Omental fat pad (tissue), 3 donors: ENCODE measurements at regions not wholly inside any gene's neighbourhood (a gene's known extent, or its start where the extent isn't known, plus 50 kb on each side); places are given as distances from the start of the nearest gene placed in this dataset.

Experiments
- ATAC-seq: fragments of 150-250 bp; one replicate; pipeline ENCODE4 v1.9.1; 2016; ENCODE audit warnings: mild to moderate bottlenecking, moderate library complexity; ENCODE audit not compliant: low FRiP score
- DNase-seq: peaks from one replicate; pipeline ENCODE4 v3.0.0-alpha.2; 2019; ENCODE audit warnings: low spot score
- TF ChIP-seq, protein P1 (sequence below), 3 donors: fragments of 450-650 bp; IDR thresholded peaks; one replicate each; pipeline ENCODE4 v1.5.1; 2016 to 2017; ENCODE audit warnings: antibody characterized with exemption in 3 of 3, mild to moderate bottlenecking in 3 of 3, moderate library complexity in 2 of 3

DNA sequence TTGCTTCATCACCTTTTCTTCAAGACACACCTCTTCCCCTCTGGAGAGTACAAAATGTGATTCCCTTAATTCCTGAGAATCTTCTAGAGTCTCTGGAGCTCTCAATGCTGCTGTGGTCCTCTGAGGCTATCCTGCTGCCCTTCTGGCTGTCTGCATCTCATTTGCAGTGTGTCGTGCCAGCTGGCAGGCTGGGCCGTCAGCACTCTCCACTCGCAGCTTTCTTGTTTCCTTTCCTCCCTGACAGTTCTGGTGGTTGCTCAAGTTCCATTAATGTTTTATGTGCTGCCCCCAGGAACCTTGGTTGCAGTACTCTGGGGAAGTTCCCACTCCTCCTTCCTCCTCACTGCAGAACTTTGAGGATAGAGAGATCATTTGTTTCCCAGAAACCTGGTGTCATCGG is 210.8 kb upstream of the ROPN1 start:
- DNase-seq (no peak), ATAC-seq (peak; percentile 39)
- TF ChIP-seq, protein P1, sequence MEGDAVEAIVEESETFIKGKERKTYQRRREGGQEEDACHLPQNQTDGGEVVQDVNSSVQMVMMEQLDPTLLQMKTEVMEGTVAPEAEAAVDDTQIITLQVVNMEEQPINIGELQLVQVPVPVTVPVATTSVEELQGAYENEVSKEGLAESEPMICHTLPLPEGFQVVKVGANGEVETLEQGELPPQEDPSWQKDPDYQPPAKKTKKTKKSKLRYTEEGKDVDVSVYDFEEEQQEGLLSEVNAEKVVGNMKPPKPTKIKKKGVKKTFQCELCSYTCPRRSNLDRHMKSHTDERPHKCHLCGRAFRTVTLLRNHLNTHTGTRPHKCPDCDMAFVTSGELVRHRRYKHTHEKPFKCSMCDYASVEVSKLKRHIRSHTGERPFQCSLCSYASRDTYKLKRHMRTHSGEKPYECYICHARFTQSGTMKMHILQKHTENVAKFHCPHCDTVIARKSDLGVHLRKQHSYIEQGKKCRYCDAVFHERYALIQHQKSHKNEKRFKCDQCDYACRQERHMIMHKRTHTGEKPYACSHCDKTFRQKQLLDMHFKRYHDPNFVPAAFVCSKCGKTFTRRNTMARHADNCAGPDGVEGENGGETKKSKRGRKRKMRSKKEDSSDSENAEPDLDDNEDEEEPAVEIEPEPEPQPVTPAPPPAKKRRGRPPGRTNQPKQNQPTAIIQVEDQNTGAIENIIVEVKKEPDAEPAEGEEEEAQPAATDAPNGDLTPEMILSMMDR (IDR thresholded peaks at IDR 0.05) = no peak

DNA sequence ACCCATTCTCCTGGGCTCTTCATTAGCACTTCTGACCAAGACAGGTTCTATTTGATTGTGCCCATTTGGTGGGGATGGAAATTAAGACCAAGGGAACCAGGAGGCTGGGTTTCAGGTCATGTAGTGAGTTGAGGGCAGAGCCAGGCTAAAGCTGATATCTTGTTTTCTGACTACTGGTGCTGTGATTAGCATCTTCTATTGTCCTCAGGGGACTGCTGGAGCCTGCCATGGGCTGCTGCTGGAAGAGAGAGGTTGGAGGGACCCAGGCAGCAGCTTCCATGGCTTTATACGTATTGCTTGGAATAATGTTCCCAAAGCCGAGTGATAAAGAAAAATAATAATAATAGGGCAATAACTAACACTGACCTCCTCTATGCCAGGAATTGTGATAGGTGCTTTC is 211.4 kb upstream of the ROPN1 start:
- ATAC-seq (no peak), DNase-seq (no peak)
- TF ChIP-seq, protein P1 (IDR thresholded peaks at IDR 0.05) = no peak

DNA sequence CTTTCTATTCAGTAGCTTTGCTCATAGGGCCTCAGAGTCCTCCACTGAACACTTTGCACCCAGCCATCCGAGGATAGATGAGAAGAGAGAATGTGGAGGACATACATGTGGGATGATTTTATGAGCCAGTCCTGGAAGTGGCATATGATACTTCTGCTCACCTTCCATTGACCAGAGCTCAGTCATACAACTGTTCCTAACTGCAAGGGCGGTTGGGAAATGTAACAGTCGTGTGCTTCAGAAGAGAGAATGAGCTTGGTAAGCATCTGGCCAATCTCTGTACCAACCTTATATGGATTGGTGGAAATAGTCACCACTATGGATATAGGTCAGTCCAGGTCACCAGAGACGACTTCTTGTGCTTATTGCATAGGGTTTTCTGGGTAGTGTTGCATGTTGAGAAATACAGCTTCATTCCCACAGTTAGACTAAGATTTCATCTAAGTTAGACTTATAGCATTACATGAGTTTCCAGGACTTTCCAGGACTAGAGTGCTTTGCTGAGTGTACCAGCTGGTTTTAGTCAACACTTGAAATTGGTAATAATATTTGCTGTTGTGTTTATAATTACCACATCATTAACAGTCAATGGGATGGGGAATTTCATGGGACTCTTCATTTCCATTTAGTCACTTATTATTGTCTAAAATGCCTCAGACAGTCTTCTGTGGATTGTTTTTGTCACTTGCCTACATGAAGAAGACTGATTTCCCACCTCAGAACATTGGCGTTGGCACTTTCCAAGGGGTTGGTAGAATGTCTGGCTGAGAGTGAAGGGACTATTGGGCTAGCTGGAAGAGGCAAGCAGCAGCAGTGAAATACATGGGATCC is 214.5 kb upstream of the ROPN1 start:
- DNase-seq (no peak), ATAC-seq (no peak)
- TF ChIP-seq, protein P1 (IDR thresholded peaks at IDR 0.05) = no peak

DNA sequence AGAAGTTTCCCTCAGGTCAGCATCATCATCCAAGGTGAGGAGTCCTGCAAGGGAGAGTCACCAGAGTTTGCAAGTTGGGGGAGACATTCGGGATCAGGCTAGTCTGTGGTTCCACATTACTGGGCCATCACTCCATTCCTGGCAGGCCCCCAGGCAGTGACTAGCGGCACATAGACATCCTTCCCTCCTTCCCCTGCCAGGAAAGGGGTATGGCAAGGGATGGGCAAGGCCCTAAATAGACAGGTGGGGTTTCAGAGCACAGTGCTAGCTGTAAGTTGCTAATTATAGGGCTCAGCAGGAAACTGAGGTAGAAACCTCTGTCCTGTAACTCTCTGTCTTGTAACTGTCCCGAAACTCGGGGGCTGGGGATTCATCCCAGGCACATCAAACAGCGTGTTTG is 215.2 kb upstream of the ROPN1 start:
- DNase-seq (no peak), ATAC-seq (no peak)
- TF ChIP-seq, protein P1 (IDR thresholded peaks at IDR 0.05) = no peak

DNA sequence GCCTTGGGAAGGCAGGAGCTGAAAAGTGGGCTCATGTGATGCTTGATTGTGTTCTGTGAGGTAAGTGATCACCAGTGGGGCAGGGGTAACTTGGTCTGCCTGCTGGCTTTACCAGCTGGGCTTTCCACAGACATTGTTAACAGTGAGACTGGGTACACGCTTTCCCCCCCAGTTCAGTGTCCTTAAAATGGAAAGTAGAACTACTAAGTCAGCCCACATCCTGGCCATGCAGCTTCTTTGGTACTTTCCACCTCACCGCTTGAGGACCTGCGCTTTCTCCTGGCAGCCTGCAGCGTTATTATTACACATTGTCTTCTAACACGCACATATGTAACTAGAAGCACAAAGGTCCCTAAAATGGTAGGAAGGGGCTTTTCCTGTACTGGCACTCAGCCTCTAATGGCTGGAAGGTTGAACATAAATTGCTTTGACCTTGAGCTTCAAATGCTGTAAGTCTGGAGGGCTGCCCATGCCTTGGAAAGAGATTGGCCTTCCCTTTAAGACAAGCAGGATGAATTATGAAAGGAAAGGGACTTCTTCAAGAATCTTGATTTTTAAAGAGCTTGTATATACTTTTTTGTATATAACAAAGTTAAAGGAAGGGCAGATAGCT is 216.1 kb upstream of the ROPN1 start:
- ATAC-seq (no peak), DNase-seq (no peak)
- TF ChIP-seq, protein P1 (IDR thresholded peaks at IDR 0.05) = no peak

DNA sequence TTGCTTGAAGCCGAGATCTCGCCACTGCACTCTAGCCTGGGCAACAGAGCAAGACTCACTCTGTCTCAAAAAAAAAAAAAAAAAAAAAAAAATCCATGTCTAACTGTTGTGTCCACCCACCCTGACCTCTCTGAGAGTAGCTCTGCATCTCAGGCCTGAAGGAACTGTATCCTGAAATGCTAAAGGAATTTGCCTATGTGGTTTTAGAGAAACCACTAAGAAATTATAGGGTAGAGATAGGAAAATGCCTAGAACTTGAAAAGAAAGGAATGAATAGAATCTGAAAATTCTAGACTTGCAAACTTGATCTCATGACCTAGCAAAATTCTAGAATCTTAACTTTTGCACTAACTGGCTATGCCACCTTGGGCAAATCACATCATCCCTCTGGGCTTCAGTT is 217.5 kb upstream of the ROPN1 start:
- TF ChIP-seq, protein P1 (IDR thresholded peaks at IDR 0.05) = no peak
- DNase-seq (no peak), ATAC-seq (no peak)

DNA sequence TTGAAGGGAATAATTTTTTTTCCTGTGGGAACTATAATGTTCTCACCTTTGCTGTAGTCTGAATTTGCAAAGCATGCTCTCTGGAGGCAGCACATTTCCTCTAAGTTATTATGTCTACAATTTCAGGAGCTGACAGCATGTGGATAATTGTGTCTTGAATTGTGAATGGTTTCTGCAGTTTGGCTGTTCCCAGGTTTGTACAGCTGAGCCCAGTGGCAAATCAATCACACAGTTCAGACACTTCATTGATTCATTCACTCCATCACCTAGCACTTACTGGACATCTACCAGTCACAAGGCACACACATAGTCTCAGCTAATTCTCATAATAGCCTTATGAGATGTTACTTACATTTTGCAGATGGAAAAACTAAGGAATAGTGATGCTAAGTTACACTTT is 219.0 kb upstream of the ROPN1 start:
- ATAC-seq = no peak
- TF ChIP-seq, protein P1 (IDR thresholded peaks at IDR 0.05) = no peak
- no peak for DNase-seq
